ENCODE measurements at regions not wholly inside any gene's neighbourhood (a gene's known extent, or its start where the extent isn't known, plus 50 kb on each side); places are given as distances from the start of the nearest gene placed in this dataset.

- peak; percentile 87 for TF ChIP-seq ATF3 (IDR thresholded peaks at IDR 0.05)
- no peak for TF ChIP-seq ATF3 (CRISPR knock-in tag; conservative IDR thresholded peaks at IDR 0.05)
- peak; percentile 49 for TF ChIP-seq HNRNPLL (IDR thresholded peaks at IDR 0.05; ENCODE audit: low read depth, low read length, poor library complexity, severe bottlenecking)
- no peak for TF ChIP-seq STAT5B (CRISPR knock-in tag; IDR thresholded peaks at IDR 0.05)
- TF ChIP-seq YY1 (IDR thresholded peaks at IDR 0.05; ENCODE audit: borderline replicate concordance in 1 of 3, control insufficient read depth in 1 of 3, extremely low read depth in 1 of 3, insufficient read depth in 3 of 3, insufficient read length in 1 of 3, insufficient replicate concordance in 2 of 3, low read depth in 1 of 3, low read length in 2 of 3), result peak in 1 of 3 experiments; percentile 85
- no peak for TF ChIP-seq HNRNPH1 (optimal IDR thresholded peaks at IDR 0.05; ENCODE audit: low read depth, low read length)
- TF ChIP-seq ZNF436 (CRISPR knock-in tag; IDR thresholded peaks at IDR 0.05), result no peak
- TF ChIP-seq DDX20 (tag; IDR thresholded peaks at IDR 0.05; ENCODE audit: low read depth), result peak; percentile 44; the same call in 1 of the 2 replicates
- no peak for TF ChIP-seq NR1H2 (CRISPR knock-in tag; IDR thresholded peaks at IDR 0.05)
- peak; percentile 97 for TF ChIP-seq ETV5 (CRISPR knock-in tag; IDR thresholded peaks at IDR 0.05; ENCODE audit: low read depth)
- no peak for TF ChIP-seq ZNF354B (CRISPR knock-in tag; IDR thresholded peaks at IDR 0.05)
- TF ChIP-seq DPF2 (IDR thresholded peaks at IDR 0.05), result peak; percentile 91
- TF ChIP-seq ZBTB33 (CRISPR knock-in tag; IDR thresholded peaks at IDR 0.05), result peak; percentile 59; the same call in 1 of the 2 replicates
- no peak for TF ChIP-seq IFI16 (CRISPR knock-in tag; IDR thresholded peaks at IDR 0.05)
- no peak for TF ChIP-seq EHMT2 (IDR thresholded peaks at IDR 0.05)
- TF ChIP-seq SP2 (IDR thresholded peaks at IDR 0.05; ENCODE audit: extremely low read depth, low read depth, low read length, poor library complexity, severe bottlenecking), result no peak
- no peak for TF ChIP-seq HNRNPK (IDR thresholded peaks at IDR 0.05; ENCODE audit: low read depth, low read length, poor library complexity, severe bottlenecking)
- TF ChIP-seq ATF6 (CRISPR knock-in tag; IDR thresholded peaks at IDR 0.05), result 0 out of 2 replicates have a peak, but pooled peaks have one; percentile 27
- no peak for TF ChIP-seq LARP7 (IDR thresholded peaks at IDR 0.05)
- no peak for TF ChIP-seq ETV6 (IDR thresholded peaks at IDR 0.05; ENCODE audit: borderline replicate concordance in 1 of 2, low read depth in 2 of 2, low read length in 1 of 2)
- no peak for TF ChIP-seq ETV6 (CRISPR knock-in tag; IDR thresholded peaks at IDR 0.05; ENCODE audit: borderline replicate concordance)
Measured at GRCh38 chr2:62304429-62305417, 108.8 kb downstream of the B3GNT2 start (continued).
